Cardiac muscle cell (in vitro differentiated cells and primary cell): ENCODE measurements at regions not wholly inside any gene's neighbourhood (a gene's known extent, or its start where the extent isn't known, plus 50 kb on each side); places are given as distances from the start of the nearest gene placed in this dataset.

Experiments used
- DNase-seq, 2 donors: peaks; one replicate each; pipeline versions ENCODE4 v3.0.0 to v3.0.0-alpha.2; 2010 to 2017; ENCODE audit warnings: low read depth in 1 of 2, low spot score in 1 of 2
- H3K27ac ChIP-seq: fragments of 200-600 bp; sonication (generic); 2 replicates; pipeline ENCODE4 v1.5.1; 2016
- H3K27me3 ChIP-seq: fragments of 200-600 bp; sonication (generic); 2 replicates; pipeline ENCODE4 v1.6.0; 2016; ENCODE audit warnings: control low read depth
- H3K36me3 ChIP-seq: fragments of 200-600 bp; sonication (generic); 2 replicates; pipeline ENCODE4 v1.5.1; 2016; ENCODE audit warnings: control low read depth
- H3K4me1 ChIP-seq: fragments of 200-600 bp; sonication (generic); 2 replicates; pipeline ENCODE4 v1.8.1; 2017; ENCODE audit warnings: low read depth, mild to moderate bottlenecking, mixed run types
- H3K4me3 ChIP-seq: fragments of 200-600 bp; sonication (generic); 2 replicates; pipeline ENCODE4 v1.5.1; 2016; ENCODE audit warnings: mild to moderate bottlenecking
- H3K9me3 ChIP-seq: fragments of 200-600 bp; sonication (generic); 2 replicates; pipeline ENCODE4 v1.5.1; 2017; ENCODE audit warnings: low read depth, mild to moderate bottlenecking, control low read depth
- TF ChIP-seq, protein P1 (sequence below): IDR thresholded peaks from 2 replicates; pipeline ENCODE4 v1.5.1; 2012; ENCODE audit warnings: low read depth, mild to moderate bottlenecking, low read length

DNA sequence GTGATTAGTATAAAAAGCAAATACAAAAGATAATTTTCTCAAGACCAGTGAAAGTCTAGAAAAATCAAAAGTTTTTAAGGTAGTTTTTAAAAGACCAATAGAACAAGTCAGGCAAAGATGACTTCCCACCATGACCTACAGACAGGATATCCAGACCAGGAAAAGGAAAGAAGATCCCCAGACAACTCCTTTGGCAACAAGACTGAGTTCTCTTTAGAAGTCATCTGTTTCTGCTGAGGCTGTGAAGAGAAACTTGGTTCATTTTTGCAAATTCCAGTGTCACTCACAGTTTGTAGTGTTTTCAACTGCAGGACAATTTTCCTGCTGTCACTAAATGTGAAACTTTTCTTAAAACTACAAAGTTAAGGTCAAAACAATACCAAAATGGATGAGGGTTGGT lies 240.9 kb upstream of the SIX2 start:
- Histone ChIP-seq H3K4me1 (peaks cover 3% of the 10 kb centered on the region), H3K36me3 (no peaks in the 10 kb centered on the region), H3K9me3 (no peaks in the 10 kb centered on the region), H3K4me3 (no peak overlapping the region), H3K27me3 (no peaks in the 10 kb centered on the region), H3K27ac (no peak overlapping the region)
- no peak for DNase-seq
- TF ChIP-seq, protein P1, sequence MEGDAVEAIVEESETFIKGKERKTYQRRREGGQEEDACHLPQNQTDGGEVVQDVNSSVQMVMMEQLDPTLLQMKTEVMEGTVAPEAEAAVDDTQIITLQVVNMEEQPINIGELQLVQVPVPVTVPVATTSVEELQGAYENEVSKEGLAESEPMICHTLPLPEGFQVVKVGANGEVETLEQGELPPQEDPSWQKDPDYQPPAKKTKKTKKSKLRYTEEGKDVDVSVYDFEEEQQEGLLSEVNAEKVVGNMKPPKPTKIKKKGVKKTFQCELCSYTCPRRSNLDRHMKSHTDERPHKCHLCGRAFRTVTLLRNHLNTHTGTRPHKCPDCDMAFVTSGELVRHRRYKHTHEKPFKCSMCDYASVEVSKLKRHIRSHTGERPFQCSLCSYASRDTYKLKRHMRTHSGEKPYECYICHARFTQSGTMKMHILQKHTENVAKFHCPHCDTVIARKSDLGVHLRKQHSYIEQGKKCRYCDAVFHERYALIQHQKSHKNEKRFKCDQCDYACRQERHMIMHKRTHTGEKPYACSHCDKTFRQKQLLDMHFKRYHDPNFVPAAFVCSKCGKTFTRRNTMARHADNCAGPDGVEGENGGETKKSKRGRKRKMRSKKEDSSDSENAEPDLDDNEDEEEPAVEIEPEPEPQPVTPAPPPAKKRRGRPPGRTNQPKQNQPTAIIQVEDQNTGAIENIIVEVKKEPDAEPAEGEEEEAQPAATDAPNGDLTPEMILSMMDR: no peak

DNA sequence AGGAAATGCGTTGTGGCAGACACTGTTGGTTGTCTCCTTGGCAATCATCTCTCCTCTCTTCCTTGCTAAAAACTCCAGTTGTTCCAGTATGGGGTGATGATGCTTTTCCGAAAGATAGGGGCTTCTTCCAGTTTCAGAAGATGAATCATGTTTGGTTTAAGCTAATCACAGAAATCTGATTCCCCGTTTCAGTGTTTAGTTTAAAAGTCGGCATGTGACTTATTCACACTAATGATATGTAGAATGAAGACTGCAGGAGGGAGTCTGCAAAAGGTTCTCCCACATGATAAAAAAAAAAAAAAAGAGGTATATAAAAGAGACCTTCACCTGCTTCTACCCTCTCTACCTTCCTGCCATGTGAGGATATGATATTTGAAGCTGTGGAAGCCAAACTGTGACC lies 239.0 kb upstream of the SIX2 start:
- Histone ChIP-seq H3K4me1 (peaks cover 8% of the 10 kb centered on the region), H3K4me3 (no peak overlapping the region), H3K27me3 (no peaks in the 10 kb centered on the region), H3K36me3 (no peaks in the 10 kb centered on the region), H3K27ac (no peak overlapping the region), H3K9me3 (no peaks in the 10 kb centered on the region)
- DNase-seq: no peak
- TF ChIP-seq, protein P1: no peak

- Histone ChIP-seq H3K4me1 (peaks cover 21% of the 10 kb centered on the region), H3K27me3 (no peaks in the 10 kb centered on the region), H3K36me3 (no peaks in the 10 kb centered on the region), H3K27ac (no peak overlapping the region), H3K9me3 (no peaks in the 10 kb centered on the region), H3K4me3 (no peak overlapping the region)
- DNase-seq: no peak
- TF ChIP-seq, protein P1: no peak
Observed at GRCh38 chr2:45244928-45245327, 235.7 kb upstream of the SIX2 start.

DNA sequence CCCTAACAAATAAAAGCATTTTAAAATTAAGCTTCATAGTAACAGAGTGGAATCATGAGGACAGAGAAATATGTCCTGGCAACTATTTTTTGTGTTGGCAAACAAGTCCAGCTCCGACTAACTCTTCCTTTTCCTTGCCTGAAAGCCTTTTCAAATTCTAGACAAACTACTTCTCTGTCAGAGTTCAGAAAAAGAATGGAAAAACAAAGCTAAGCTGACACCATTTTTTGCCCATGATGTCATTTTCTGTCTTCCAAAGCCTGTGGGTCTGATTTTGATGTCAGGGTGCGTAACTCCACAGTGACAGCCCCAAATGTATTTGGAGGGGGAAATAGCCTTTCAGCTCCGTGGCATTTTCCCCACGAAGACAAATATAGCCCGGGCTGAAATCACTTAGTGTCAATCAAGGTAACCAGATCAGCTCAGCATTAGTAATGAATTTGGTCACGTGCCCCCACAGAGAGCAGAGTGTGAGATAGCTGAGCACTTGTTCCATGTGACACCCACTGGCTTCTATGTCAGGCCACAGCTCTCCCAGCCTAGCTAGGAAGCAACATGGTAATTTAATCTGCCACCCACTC lies 233.0 kb upstream of the SIX2 start:
- peaks cover 21% of the 10 kb centered on the region for H3K4me1 ChIP-seq
- no peaks in the 10 kb centered on the region for H3K9me3 ChIP-seq
- no peaks in the 10 kb centered on the region for H3K27me3 ChIP-seq
- no peaks in the 10 kb centered on the region for H3K36me3 ChIP-seq
- peak overlapping the region; percentile 83 for H3K27ac ChIP-seq
- no peak overlapping the region for H3K4me3 ChIP-seq
- TF ChIP-seq, protein P1: no peak
- peak; percentile 40 to 79 for DNase-seq

DNA sequence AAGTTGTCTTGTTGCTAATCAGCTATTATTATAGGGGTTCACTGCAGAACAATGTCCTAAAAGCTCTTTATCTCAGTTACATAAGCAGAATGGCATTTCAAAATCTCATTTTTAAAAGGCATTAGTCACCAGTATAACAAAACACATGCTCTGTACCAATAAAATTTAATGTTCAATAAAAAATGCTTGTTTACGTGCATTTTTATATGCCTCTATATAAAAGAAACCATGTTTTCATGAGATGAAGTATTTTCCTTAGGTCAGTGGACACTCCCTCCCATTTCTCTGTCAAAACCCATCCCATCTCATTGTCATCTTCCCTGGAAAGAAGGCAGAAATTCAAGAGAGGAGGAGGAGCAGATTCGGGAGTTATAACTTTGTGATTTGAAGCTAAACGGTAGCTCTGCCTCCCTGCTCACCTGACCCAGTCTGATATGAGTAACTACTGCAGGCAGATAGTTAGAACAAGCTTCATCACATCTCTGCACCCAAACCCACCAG lies 231.9 kb upstream of the SIX2 start:
- TF ChIP-seq, protein P1: no peak
- H3K9me3 ChIP-seq: no peaks in the 10 kb centered on the region
- peak overlapping the region; percentile 83 for H3K27ac ChIP-seq
- H3K36me3 ChIP-seq: no peaks in the 10 kb centered on the region
- no peak overlapping the region for H3K4me3 ChIP-seq
- H3K4me1 ChIP-seq: peaks cover 21% of the 10 kb centered on the region
- H3K27me3 ChIP-seq: no peaks in the 10 kb centered on the region
- peak in 1 of 2 donors; percentile 52 for DNase-seq
